Tibial nerve (tissue), 4 donors: ENCODE measurements at regions not wholly inside any gene's neighbourhood (a gene's known extent, or its start where the extent isn't known, plus 50 kb on each side); places are given as distances from the start of the nearest gene placed in this dataset.

ENCODE experiments used
- DNase-seq, 2 donors: peaks; one replicate each; pipeline ENCODE4 v3.0.0-alpha.2; 2019; ENCODE audit warnings: low spot score in 2 of 2
- H3K27ac ChIP-seq, 4 donors: fragments of 200-600 bp; sonication (generic) in 3 of 4; one replicate each; pipeline ENCODE4 v1.5.1; 2017 to 2019; ENCODE audit warnings: mild to moderate bottlenecking in 1 of 4
- H3K27me3 ChIP-seq, 2 donors: fragments of 200-600 bp; sonication (generic) in 1 of 2; one replicate each; pipeline versions ENCODE4 v1.5.1 to v1.6.0; 2017 to 2019
- H3K36me3 ChIP-seq, 3 donors: fragments of 200-600 bp; sonication (generic); one replicate each; pipeline ENCODE4 v1.5.1; 2018 to 2019
- H3K4me1 ChIP-seq, 4 donors: fragments of 200-600 bp; sonication (generic) in 3 of 4; one replicate each; pipeline ENCODE4 v1.5.1; 2017 to 2019
- H3K4me3 ChIP-seq, 4 donors: fragments of 200-600 bp; sonication (generic) in 3 of 4; one replicate each; pipeline ENCODE4 v1.5.1; 2017 to 2019; ENCODE audit warnings: mild to moderate bottlenecking in 1 of 4, moderate library complexity in 1 of 4
- H3K9me3 ChIP-seq, 4 donors: fragments of 200-600 bp; sonication (generic) in 3 of 4; one replicate each; pipeline ENCODE4 v1.5.1; 2017 to 2019
- CTCF ChIP-seq, 5 experiments: fragments of 200-600 bp in 3 of 5; fragments of 450-650 bp in 2 of 5; sonication (generic) in 3 of 5; IDR thresholded peaks; one replicate each; pipeline ENCODE4 v1.5.1; 2016 to 2019; ENCODE audit warnings: antibody characterized with exemption in 5 of 5, mild to moderate bottlenecking in 3 of 5, moderate library complexity in 2 of 5
- EP300 ChIP-seq, 2 donors: sonication (generic); formaldehyde crosslinking; IDR thresholded peaks; one replicate each; pipeline ENCODE4 v1.6.1; 2017; ENCODE audit warnings: antibody characterized with exemption in 2 of 2, mild to moderate bottlenecking in 1 of 2
- POLR2A ChIP-seq, 2 donors: fragments of 450-650 bp; IDR thresholded peaks; one replicate each; pipeline ENCODE4 v1.6.1; 2017; ENCODE audit warnings: antibody characterized with exemption in 2 of 2, mild to moderate bottlenecking in 2 of 2, moderate library complexity in 2 of 2
- WGBS, 2 donors: methylation state at CpG; one replicate each; pipeline ENCODE4 v1.1.5; 2018; 5-methylcytosine and 5-hydroxymethylcytosine counted together

DNA sequence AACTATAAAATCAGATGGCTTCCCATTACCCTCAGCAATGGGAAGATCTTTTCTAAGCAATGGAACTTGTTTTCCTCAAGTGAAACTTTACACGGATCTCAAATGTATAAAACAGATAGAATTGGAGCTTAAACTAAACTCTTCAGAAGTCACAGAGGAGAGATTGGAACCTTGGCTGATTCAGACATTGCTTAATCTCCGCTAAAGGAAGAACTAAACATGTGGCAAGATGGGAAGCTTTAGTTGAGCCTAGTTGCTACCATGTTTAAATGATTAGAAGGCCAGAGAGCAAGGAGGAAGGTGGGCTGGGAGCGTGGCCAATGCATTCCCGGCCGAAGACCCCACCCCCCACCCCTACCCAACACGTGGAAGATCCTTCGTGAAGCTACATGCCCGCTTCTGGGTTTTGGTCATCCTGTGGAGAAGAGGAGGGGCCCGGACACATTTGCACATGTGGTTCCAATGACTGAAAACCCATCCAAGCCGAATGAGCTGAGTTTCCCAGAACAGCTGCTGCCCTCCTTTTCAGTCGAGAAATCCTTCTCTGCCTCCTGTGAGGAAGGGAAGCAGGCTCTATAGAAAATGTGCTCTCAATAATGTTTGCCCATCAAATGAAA is 164.3 kb downstream of the MIS18A start:
- Histone ChIP-seq H3K4me3 (no peak overlapping the region), H3K27ac (no peak overlapping the region), H3K36me3 (no peaks in the 10 kb centered on the region), H3K9me3 (peaks cover 0 to 3% (median 0%) of the 10 kb centered on the region in 4 donors), H3K27me3 (no peaks in the 10 kb centered on the region), H3K4me1 (no peaks in the 10 kb centered on the region)
- TF ChIP-seq EP300 (IDR thresholded peaks at IDR 0.05) (no peak), POLR2A (IDR thresholded peaks at IDR 0.05) (no peak), CTCF (IDR thresholded peaks at IDR 0.05) (no peak)
- DNase-seq: no peak
- WGBS, 2 donors: 66 to 73% methylated on average over 11 of the region's 11 CpGs

DNA sequence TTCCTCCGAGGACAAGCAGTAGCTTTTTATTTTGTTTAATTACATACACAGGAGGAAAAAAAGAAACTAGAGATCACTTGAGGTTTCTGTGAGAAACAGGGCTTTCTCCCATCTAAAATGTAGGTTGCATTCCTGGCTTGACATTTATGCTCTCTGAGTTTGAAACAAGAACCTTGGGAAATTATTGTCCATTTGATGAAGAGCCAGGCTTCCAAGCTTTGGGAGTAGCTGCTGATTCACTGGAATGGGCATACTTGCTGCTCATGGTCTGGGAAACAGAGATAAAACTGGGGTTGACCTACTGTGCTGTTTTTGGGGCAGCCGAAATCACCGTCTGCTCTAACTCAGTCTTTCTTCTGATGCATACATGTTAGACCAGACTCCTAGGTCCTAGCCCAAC is 165.4 kb downstream of the MIS18A start:
- TF ChIP-seq CTCF (IDR thresholded peaks at IDR 0.05) (no peak), EP300 (IDR thresholded peaks at IDR 0.05) (no peak), POLR2A (IDR thresholded peaks at IDR 0.05) (no peak)
- Histone ChIP-seq H3K27ac (no peak overlapping the region), H3K27me3 (no peaks in the 10 kb centered on the region), H3K4me3 (no peak overlapping the region), H3K4me1 (no peaks in the 10 kb centered on the region), H3K9me3 (peaks cover 0 to 3% (median 0%) of the 10 kb centered on the region in 4 donors), H3K36me3 (no peaks in the 10 kb centered on the region)
- no peak for DNase-seq
- WGBS, 2 donors: 70 to 84% methylated on average over 3 of the region's 3 CpGs

- H3K36me3 ChIP-seq: no peaks in the 10 kb centered on the region
- WGBS, 2 donors: 88 to 91% methylated on average over 1 of the region's 1 CpG
- H3K27ac ChIP-seq: no peak overlapping the region
- H3K4me3 ChIP-seq: no peak overlapping the region
- no peaks in the 10 kb centered on the region for H3K27me3 ChIP-seq
- no peak for DNase-seq
- TF ChIP-seq CTCF (IDR thresholded peaks at IDR 0.05) (no peak), POLR2A (IDR thresholded peaks at IDR 0.05) (no peak), EP300 (IDR thresholded peaks at IDR 0.05) (no peak)
- H3K9me3 ChIP-seq: peaks cover 0 to 3% (median 0%) of the 10 kb centered on the region in 4 donors
- no peaks in the 10 kb centered on the region for H3K4me1 ChIP-seq
Observed at GRCh38 chr21:32112195-32112594, 166.7 kb downstream of the MIS18A start.

DNA sequence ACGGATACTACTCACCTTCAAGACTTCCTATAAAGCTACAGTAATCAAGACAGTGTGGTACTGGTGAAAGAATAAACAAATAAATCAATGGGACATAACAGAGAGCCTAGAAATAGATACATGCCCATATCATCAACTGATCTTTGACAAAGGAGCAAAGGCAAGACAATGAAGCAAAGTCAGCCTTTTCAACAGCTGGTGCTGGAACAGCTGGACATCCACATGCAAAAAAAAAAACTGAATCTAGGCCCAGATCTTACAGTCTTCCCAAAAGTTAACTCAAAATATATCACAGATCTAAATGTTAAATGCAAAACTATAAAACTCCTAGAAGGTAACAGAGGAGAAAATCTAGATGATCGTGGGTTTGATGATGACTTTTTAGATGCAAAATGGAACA is 170.3 kb downstream of the MIS18A start:
- Histone ChIP-seq H3K9me3 (peaks cover 0 to 12% (median 1%) of the 10 kb centered on the region in 4 donors), H3K36me3 (no peaks in the 10 kb centered on the region), H3K27me3 (no peaks in the 10 kb centered on the region), H3K27ac (no peak overlapping the region), H3K4me1 (no peaks in the 10 kb centered on the region), H3K4me3 (no peak overlapping the region)
- 92 to 93% methylated on average over 2 of the region's 2 CpGs for WGBS, 2 donors
- no peak for TF ChIP-seq POLR2A (IDR thresholded peaks at IDR 0.05)
- no peak for TF ChIP-seq CTCF (IDR thresholded peaks at IDR 0.05)
- no peak for TF ChIP-seq EP300 (IDR thresholded peaks at IDR 0.05)
- DNase-seq: no peak

DNA sequence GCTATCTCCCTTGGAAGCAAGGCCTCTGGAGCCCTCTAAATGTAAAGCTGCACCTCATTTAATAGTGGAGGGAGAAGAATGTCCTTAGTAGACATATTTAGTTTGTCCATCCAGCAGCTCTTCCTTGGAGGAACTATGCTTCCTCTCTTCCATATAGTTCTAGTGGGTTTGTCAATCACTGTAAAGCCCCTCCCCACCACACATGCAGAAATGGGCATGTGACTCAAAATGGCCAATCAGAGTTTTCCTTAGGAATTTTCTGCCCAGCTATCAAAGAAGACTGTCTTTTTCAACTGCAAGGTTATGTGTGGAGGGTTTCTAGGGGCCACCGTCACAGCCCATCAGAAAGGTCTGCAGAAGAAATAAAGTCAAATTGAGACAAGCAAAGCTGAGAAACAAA is 175.5 kb downstream of the MIS18A start:
- TF ChIP-seq EP300 (IDR thresholded peaks at IDR 0.05): no peak
- H3K4me3 ChIP-seq: no peak overlapping the region
- no peak for DNase-seq
- 82 to 94% methylated on average over 1 of the region's 1 CpG for WGBS, 2 donors
- no peaks in the 10 kb centered on the region for H3K36me3 ChIP-seq
- H3K9me3 ChIP-seq: peaks cover 0 to 9% (median 1%) of the 10 kb centered on the region in 4 donors
- no peaks in the 10 kb centered on the region for H3K4me1 ChIP-seq
- no peak overlapping the region for H3K27ac ChIP-seq
- no peaks in the 10 kb centered on the region for H3K27me3 ChIP-seq

DNA sequence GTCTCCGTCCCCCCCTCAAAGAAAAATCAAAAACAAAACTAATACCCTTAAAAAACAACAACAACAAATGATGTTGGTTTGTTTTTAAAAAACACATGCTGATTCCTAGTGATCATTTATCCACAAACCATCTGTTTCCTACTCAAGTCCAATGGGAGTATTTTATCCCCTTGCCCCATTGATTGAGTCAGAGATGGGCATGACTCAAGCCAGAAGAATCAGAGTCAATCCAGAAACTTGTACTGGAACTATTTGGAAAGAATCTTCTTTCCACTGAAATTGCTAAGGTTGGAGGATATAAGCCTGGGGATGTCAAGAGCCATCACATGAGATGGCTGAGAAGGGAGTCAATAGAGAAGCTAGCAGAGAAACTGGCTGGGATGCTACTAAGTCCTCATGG is 176.4 kb downstream of the MIS18A start:
- H3K27me3 ChIP-seq: no peaks in the 10 kb centered on the region
- TF ChIP-seq EP300 (IDR thresholded peaks at IDR 0.05) (no peak), CTCF (IDR thresholded peaks at IDR 0.05) (no peak), POLR2A (IDR thresholded peaks at IDR 0.05) (no peak)
- DNase-seq: no peak
- no peaks in the 10 kb centered on the region for H3K4me1 ChIP-seq
- no peak overlapping the region for H3K4me3 ChIP-seq
- peaks cover 0 to 9% (median 1%) of the 10 kb centered on the region in 4 donors for H3K9me3 ChIP-seq
- no peak overlapping the region for H3K27ac ChIP-seq
- no peaks in the 10 kb centered on the region for H3K36me3 ChIP-seq
- 94 to 100% methylated on average over 1 of the region's 1 CpG for WGBS, 2 donors
